ENCODE measurements at regions not wholly inside any gene's neighbourhood (a gene's known extent, or its start where the extent isn't known, plus 50 kb on each side); places are given as distances from the start of the nearest gene placed in this dataset.
"Not testable (repeated sequence)": the region's sequence is repeated elsewhere in the genome, so short reads cannot be mapped to it uniquely, and the experiment has no call there.

DNA sequence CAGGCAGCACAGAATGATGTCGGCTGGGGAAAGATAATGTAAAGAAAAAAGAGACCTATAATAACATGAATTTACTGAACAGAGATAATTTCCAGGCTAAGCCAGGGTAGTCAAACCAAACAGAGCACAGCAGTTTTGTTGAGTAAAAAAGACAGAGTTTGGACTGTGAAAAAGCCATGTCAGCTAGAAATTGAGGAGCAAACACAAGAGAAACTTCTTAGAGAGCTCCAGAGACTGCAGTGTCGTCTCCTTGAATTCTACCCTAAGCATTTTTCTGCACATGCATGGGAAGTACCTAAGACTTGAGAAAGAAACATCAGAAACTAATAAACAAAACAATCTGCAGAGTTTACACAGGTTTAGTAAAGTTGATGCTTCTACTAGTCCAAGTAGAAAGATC lies 1098.8 kb upstream of the CDH8 start:
- intact Hi-C loops (cut with DNase I), result no loop called here
- TF ChIP-seq, protein P1, sequence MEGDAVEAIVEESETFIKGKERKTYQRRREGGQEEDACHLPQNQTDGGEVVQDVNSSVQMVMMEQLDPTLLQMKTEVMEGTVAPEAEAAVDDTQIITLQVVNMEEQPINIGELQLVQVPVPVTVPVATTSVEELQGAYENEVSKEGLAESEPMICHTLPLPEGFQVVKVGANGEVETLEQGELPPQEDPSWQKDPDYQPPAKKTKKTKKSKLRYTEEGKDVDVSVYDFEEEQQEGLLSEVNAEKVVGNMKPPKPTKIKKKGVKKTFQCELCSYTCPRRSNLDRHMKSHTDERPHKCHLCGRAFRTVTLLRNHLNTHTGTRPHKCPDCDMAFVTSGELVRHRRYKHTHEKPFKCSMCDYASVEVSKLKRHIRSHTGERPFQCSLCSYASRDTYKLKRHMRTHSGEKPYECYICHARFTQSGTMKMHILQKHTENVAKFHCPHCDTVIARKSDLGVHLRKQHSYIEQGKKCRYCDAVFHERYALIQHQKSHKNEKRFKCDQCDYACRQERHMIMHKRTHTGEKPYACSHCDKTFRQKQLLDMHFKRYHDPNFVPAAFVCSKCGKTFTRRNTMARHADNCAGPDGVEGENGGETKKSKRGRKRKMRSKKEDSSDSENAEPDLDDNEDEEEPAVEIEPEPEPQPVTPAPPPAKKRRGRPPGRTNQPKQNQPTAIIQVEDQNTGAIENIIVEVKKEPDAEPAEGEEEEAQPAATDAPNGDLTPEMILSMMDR (IDR thresholded peaks at IDR 0.05), result no peak
- H3K36me3 ChIP-seq, result no peaks in the 10 kb centered on the region
- no peaks in the 10 kb centered on the region for H3K27me3 ChIP-seq
- H3K4me3 ChIP-seq, result no peak overlapping the region
- DNase-seq (ENCODE audit: low spot score in 2 of 2), result no peak
- no peak overlapping the region for H3K27ac ChIP-seq
- H3K4me1 ChIP-seq, result no peaks in the 10 kb centered on the region
- H3K9me3 ChIP-seq, result no peaks in the 10 kb centered on the region

DNA sequence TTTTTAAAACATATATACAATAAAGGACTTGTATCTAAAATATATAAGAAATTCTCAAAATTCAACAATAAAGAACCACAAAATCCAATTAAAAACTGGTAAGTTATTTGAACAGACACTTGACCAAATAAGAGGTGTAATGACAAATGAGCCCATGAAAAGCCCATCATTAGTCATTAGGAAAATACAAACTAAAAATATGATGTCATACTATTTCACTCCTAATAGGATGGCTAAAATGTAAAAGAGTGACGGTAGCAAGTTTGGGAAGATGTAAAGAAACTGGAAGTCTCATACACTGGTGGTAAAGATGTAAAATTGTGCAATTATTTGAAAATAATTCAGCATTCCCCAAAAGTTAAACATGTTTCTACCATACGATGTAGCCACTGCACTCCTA lies 1095.3 kb upstream of the CDH8 start:
- Histone ChIP-seq H3K4me3 (no peak overlapping the region), H3K27me3 (no peaks in the 10 kb centered on the region), H3K27ac (no peak overlapping the region), H3K9me3 (peaks cover 0 to 6% of the 10 kb centered on the region in 2 donors), H3K36me3 (no peaks in the 10 kb centered on the region), H3K4me1 (no peaks in the 10 kb centered on the region)
- intact Hi-C loops (cut with DNase I), result no loop called here
- TF ChIP-seq, protein P1 (IDR thresholded peaks at IDR 0.05), result no peak
- no peak for DNase-seq (ENCODE audit: low spot score in 2 of 2)

DNA sequence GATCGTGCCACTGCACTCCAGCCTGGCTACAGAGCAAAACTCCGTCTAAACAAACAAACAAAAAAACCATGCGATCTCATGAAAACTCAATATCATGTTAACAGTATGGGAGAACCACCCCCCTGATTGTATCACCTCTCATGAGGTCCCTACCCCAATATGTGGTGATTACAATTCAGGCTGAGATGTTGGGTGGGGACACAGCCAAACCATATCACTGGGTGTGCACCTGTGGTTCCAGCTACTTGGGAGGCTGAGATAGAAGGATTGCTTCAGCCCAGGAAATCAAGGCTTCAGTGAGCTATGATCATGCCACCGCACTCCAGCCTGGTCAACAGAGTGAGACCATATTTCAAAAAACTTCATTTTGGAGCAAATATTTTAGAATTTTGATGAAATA lies 1094.7 kb upstream of the CDH8 start:
- intact Hi-C loops (cut with DNase I), result no loop called here
- Histone ChIP-seq H3K4me3 (no peak overlapping the region), H3K27ac (no peak overlapping the region), H3K27me3 (no peaks in the 10 kb centered on the region), H3K36me3 (no peaks in the 10 kb centered on the region), H3K4me1 (no peaks in the 10 kb centered on the region), H3K9me3 (peaks cover 0 to 6% of the 10 kb centered on the region in 2 donors)
- DNase-seq (ENCODE audit: low spot score in 2 of 2), result no peak
- TF ChIP-seq, protein P1 (IDR thresholded peaks at IDR 0.05), result no peak

DNA sequence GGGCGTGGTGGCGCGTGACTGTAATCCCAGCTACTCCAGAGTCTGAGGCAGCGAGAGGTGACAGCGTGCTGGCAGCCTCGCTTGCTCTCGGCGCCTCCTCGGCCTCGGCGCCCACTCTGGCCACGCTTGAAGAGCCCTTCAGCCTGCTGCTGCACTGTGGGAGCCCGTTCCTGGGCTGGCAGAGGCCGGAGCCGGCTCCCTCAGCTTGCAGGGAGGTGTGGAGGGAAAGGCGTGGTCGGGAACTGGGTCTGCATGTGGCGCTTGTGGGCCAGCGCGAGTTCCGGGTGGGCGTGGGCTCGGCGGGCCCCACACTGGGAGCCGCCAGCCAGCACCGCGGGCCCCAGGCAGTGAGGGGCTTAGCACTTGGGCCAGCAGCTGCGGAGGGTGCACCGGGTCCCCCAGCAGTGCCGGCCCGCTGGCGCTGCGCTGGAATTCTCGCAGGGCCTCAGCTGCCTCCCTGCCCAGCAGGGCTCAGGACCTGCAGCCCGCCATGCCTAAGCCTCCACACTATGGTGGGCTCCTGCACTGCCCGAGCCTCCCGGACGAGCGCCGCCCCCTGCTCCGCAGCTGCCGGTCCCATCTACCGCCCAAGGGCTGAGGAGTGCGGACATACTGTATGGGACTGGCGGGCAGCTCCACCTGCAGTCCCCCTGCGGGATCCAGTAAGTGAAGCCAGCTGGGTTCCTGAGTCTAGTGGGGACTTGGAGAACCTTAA lies 1093.3 kb upstream of the CDH8 start:
- no peaks in the 10 kb centered on the region for H3K36me3 ChIP-seq
- TF ChIP-seq, protein P1 (IDR thresholded peaks at IDR 0.05), result no peak
- H3K4me3 ChIP-seq, result no peak overlapping the region
- H3K27me3 ChIP-seq, result no peaks in the 10 kb centered on the region
- intact Hi-C loops (cut with DNase I), result no loop called here
- no peak for DNase-seq (ENCODE audit: low spot score in 2 of 2)
- H3K27ac ChIP-seq, result no peak overlapping the region
- H3K9me3 ChIP-seq, result peaks cover 0 to 6% of the 10 kb centered on the region in 2 donors
- no peaks in the 10 kb centered on the region for H3K4me1 ChIP-seq

DNA sequence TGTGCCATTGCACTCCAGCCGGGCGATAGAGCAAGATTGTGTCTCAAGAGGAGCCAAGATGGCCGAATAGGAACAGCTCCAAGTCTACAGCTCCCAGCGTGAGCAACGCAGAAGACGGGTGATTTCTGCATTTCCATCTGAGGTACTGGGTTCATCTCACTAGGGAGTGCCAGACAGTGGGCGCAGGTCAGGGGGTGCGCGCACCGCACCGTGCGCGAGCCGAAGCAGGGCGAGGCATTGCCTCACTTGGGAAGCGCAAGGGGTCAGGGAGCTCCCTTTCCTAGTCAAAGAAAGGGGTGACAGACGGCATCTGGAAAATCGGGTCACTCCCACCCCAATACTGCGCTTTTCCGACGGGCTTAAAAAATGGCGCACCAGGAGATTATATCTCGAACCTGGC lies 1083.7 kb upstream of the CDH8 start:
- H3K27ac ChIP-seq; H3K4me1 ChIP-seq; H3K9me3 ChIP-seq; H3K27me3 ChIP-seq; DNase-seq (ENCODE audit: low spot score in 2 of 2); H3K36me3 ChIP-seq; H3K4me3 ChIP-seq; intact Hi-C loops (cut with DNase I): not testable (repeated sequence)

DNA sequence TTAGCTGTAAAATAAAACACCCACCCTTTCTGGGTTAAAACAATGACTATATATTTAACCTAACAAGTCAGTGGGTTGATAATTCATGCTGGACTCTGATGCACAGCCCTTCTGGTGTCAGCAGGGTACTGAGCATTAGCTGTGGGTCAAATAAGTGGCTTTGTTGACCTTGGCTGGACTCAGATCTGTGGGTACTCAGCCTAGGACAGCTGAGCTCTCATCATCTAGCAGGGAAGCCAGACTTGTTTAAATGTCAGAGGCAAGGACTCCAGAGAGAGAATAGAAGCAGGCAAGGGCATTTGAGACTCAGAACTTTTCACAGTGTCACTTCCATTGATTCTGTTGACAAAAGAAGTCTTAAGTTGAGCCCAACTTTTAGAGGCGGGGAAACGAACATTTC lies 1063.8 kb upstream of the CDH8 start:
- Histone ChIP-seq H3K4me1 (no peaks in the 10 kb centered on the region), H3K36me3 (no peaks in the 10 kb centered on the region), H3K27me3 (no peaks in the 10 kb centered on the region), H3K9me3 (no peaks in the 10 kb centered on the region), H3K27ac (no peak overlapping the region), H3K4me3 (no peak overlapping the region)
- DNase-seq (ENCODE audit: low spot score in 2 of 2), result no peak
- TF ChIP-seq, protein P1 (IDR thresholded peaks at IDR 0.05), result no peak
- intact Hi-C loops (cut with DNase I), result no loop called here

Data from ascending aorta (tissue), 2 donors.